ENCODE measurements at regions not wholly inside any gene's neighbourhood (a gene's known extent, or its start where the extent isn't known, plus 50 kb on each side); places are given as distances from the start of the nearest gene placed in this dataset.

- Mint-ChIP-seq H3K36me3 (ENCODE audit: low read depth) (no peaks in the 10 kb centered on the region), H3K4me1 (peaks cover 87% of the 10 kb centered on the region), H3K27ac (no peak overlapping the region), H3K4me3 (peak overlapping the region; percentile 9), H3K9me3 (no peaks in the 10 kb centered on the region), H3K27me3 (ENCODE audit: low read depth, poor library complexity) (peaks cover 2% of the 10 kb centered on the region)
- no peak for DNase-seq
- no peak for TF ChIP-seq CTCF (IDR thresholded peaks at IDR 0.05)
These were observed 157.6 kb upstream of the LMO4 start for GRCh38 chr1:87170931-87171598.

- Mint-ChIP-seq H3K36me3 (ENCODE audit: low read depth) (no peaks in the 10 kb centered on the region), H3K27ac (no peak overlapping the region), H3K4me3 (no peak overlapping the region)
These were observed 155.4 kb upstream of the LMO4 start for GRCh38 chr1:87173231-87173630.

GRCh38 chr1:87174724-87175245, 153.9 kb upstream of the LMO4 start:
- TF ChIP-seq CTCF (IDR thresholded peaks at IDR 0.05), result no peak
- DNase-seq, result no peak

More at GRCh38 chr1:87173231-87173630, 155.4 kb upstream of the LMO4 start:
- Mint-ChIP-seq H3K27me3 (ENCODE audit: low read depth, poor library complexity) (no peaks in the 10 kb centered on the region), H3K4me1 (peaks cover 86% of the 10 kb centered on the region), H3K9me3 (no peaks in the 10 kb centered on the region)
- no peak for DNase-seq
- no peak for TF ChIP-seq CTCF (IDR thresholded peaks at IDR 0.05)

DNA sequence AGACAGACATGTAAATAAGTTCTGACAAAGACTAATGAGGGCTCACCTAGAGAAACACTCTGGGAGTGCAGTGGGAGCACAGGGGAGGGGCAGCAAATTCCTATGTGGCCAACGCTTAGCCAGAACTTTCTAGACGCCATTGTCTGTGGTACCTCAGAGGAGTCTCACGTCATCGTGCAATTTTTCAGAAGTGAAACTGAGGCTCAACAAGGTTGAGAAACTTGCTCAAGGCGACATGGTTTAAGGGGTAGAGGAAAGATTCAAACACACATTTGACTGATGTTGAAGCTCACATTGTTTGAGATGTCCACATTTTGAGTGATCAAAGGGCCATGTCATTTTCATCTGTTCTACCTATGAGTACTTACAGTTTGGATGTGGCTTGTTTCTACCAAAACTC, 152.6 kb upstream of the LMO4 start:
- no peak overlapping the region for H3K27ac Mint-ChIP-seq
- no peak for DNase-seq
- TF ChIP-seq CTCF (IDR thresholded peaks at IDR 0.05), result no peak
- H3K27me3 Mint-ChIP-seq (ENCODE audit: low read depth, poor library complexity), result no peaks in the 10 kb centered on the region
- H3K9me3 Mint-ChIP-seq, result no peaks in the 10 kb centered on the region
- no peak overlapping the region for H3K4me3 Mint-ChIP-seq
- H3K36me3 Mint-ChIP-seq (ENCODE audit: low read depth), result no peaks in the 10 kb centered on the region
- peaks cover 75% of the 10 kb centered on the region for H3K4me1 Mint-ChIP-seq

More at GRCh38 chr1:87174724-87175245, 153.9 kb upstream of the LMO4 start:
- no peaks in the 10 kb centered on the region for H3K9me3 Mint-ChIP-seq
- H3K4me1 Mint-ChIP-seq, result peaks cover 80% of the 10 kb centered on the region
- no peak overlapping the region for H3K4me3 Mint-ChIP-seq
- no peaks in the 10 kb centered on the region for H3K36me3 Mint-ChIP-seq (ENCODE audit: low read depth)
- no peak overlapping the region for H3K27ac Mint-ChIP-seq
- H3K27me3 Mint-ChIP-seq (ENCODE audit: low read depth, poor library complexity), result no peaks in the 10 kb centered on the region

DNA sequence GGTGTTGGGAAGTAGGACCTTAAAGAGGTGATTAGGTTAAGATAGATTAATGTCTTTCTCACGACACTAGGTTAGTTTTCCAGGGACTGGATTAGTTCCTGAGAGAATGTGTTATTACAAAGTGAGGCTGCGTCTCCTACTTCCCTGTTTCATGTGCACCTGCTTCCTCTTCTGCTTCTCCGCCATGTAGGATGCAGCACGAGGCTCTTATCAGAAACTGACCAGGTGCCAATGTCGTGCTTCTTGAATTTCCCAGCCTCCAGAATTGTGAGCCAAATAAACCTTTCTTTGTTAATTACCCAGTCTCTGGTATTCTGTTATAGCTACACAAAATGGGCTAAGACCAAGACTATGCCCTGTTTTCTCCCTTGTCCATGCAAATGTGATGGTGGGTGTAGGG, 152.2 kb upstream of the LMO4 start:
- Mint-ChIP-seq H3K27me3 (ENCODE audit: low read depth, poor library complexity) (no peaks in the 10 kb centered on the region), H3K36me3 (ENCODE audit: low read depth) (no peaks in the 10 kb centered on the region), H3K27ac (no peak overlapping the region), H3K4me1 (peaks cover 75% of the 10 kb centered on the region), H3K4me3 (no peak overlapping the region), H3K9me3 (no peaks in the 10 kb centered on the region)
- no peak for TF ChIP-seq CTCF (IDR thresholded peaks at IDR 0.05)
- no peak for DNase-seq

DNA sequence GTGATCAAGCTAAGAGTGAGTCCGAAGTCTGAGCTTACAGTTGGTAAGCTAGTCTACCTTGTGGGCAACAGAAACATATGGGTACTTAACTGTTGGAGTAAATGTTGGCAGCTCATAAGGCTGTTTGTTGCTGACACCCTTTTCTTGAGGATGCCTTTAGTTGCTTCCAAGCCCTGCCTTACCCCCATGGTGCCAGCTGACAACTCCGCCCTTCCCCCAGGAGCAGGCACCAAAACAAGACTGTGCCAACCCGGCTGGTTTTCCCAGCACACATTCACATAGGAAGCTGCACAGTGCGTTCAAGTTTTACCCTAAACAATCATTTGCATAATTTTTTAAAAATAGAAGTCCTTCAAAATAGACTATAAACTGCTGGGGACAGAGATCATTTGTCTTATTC, 150.2 kb upstream of the LMO4 start:
- H3K4me3 Mint-ChIP-seq, result no peak overlapping the region
- no peak for DNase-seq
- H3K27me3 Mint-ChIP-seq (ENCODE audit: low read depth, poor library complexity), result no peaks in the 10 kb centered on the region
- H3K36me3 Mint-ChIP-seq (ENCODE audit: low read depth), result no peaks in the 10 kb centered on the region
- peaks cover 8% of the 10 kb centered on the region for H3K9me3 Mint-ChIP-seq
- TF ChIP-seq CTCF (IDR thresholded peaks at IDR 0.05), result no peak
- H3K27ac Mint-ChIP-seq, result no peak overlapping the region
- peaks cover 74% of the 10 kb centered on the region for H3K4me1 Mint-ChIP-seq
